ENCODE measurements at regions not wholly inside any gene's neighbourhood (a gene's known extent, or its start where the extent isn't known, plus 50 kb on each side); places are given as distances from the start of the nearest gene placed in this dataset.
"Not testable (repeated sequence)": the region's sequence is repeated elsewhere in the genome, so short reads cannot be mapped to it uniquely, and the experiment has no call there.

GRCh38 chr2:150695451-150696135 is 208.1 kb upstream of the RND3 start:
- no peak for DNase-seq

GRCh38 chr2:150693556-150693955 is 206.1 kb upstream of the RND3 start:
- no peak for DNase-seq

GRCh38 chr2:150690870-150691269 is 203.4 kb upstream of the RND3 start:
- no peak for DNase-seq

- DNase-seq: no peak
Observed at GRCh38 chr2:150690261-150690660, 202.8 kb upstream of the RND3 start.

GRCh38 chr2:150689590-150689989 is 202.1 kb upstream of the RND3 start:
- DNase-seq: no peak

GRCh38 chr2:150688016-150688415 is 200.5 kb upstream of the RND3 start:
- no peak for DNase-seq

- DNase-seq: no peak
Observed at GRCh38 chr2:150686391-150686790, 198.9 kb upstream of the RND3 start.

- DNase-seq: no peak
Observed at GRCh38 chr2:150681120-150681804, 193.8 kb upstream of the RND3 start.

- no peak for DNase-seq
Observed at GRCh38 chr2:150679456-150680120, 192.1 kb upstream of the RND3 start.

GRCh38 chr2:150677551-150677950 is 190.1 kb upstream of the RND3 start:
- no peak for DNase-seq

GRCh38 chr2:150676747-150677383 is 189.4 kb upstream of the RND3 start:
- no peak for DNase-seq

GRCh38 chr2:150675807-150676206 is 188.3 kb upstream of the RND3 start:
- DNase-seq: no peak

- DNase-seq: no peak
Observed at GRCh38 chr2:150674283-150674682, 186.8 kb upstream of the RND3 start.

GRCh38 chr2:150672311-150672710 is 184.8 kb upstream of the RND3 start:
- no peak for DNase-seq

GRCh38 chr2:150669492-150669891 is 182.0 kb upstream of the RND3 start:
- DNase-seq: no peak

GRCh38 chr2:150667039-150667438 is 179.6 kb upstream of the RND3 start:
- DNase-seq: not testable (repeated sequence)

GRCh38 chr2:150663143-150663542 is 175.7 kb upstream of the RND3 start:
- no peak for DNase-seq

- no peak for DNase-seq
Observed at GRCh38 chr2:150656002-150656401, 168.5 kb upstream of the RND3 start.

GRCh38 chr2:150653351-150653750 is 165.9 kb upstream of the RND3 start:
- DNase-seq: no peak

- no peak for DNase-seq
Observed at GRCh38 chr2:150647943-150648342, 160.5 kb upstream of the RND3 start.

- DNase-seq: no peak
Observed at GRCh38 chr2:150646746-150647145, 159.3 kb upstream of the RND3 start.

GRCh38 chr2:150644298-150645067 is 157.0 kb upstream of the RND3 start:
- DNase-seq: no peak
